ENCODE measurements at regions not wholly inside any gene's neighbourhood (a gene's known extent, or its start where the extent isn't known, plus 50 kb on each side); places are given as distances from the start of the nearest gene placed in this dataset.

DNA sequence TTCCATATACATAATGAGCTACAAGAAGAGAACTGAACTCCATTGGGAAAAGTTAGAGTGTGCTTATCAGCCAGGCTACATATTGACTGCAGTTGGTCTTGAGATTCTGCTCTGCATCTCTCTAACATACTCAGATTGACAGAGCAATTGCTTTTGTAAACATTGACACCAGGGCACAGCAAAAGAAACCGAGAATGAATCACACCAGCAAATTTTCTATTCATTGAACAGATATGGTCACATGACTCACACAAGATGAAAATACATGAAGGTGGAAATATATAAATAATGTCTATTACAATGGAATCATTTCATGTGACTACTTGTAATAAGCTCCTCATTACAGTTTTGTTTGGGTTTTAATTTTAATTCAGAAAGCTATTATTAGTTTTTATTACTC is 691.9 kb upstream of the TMEFF2 start:
- DNase-seq, result no peak

DNA sequence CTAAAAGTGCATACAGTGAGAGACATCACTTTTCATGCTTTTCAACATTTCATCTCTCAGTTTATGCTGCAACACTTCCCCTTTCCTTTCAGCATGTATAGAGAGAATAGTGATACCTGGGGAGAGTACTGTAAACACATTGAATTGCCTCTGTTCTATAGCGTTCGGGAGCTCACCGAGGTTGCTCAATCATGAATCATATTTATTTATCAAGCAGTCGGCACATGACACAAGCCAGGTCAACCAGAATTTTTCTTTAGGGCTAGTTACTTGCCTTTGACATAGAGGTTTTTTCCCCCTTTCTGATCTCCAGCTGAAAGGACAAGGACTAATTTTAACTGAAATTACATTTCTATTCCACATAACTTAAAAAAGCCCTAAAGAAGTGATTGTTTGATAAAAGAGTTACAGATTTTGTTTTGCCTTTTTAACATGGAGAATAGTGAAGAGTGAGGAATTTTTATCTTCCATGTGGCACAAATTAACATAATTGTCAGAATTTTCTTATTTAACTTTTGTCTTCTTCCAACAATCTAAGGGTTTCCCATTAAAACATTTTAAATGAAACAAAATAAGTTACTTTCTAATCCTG is 690.9 kb upstream of the TMEFF2 start:
- no peak for DNase-seq

DNA sequence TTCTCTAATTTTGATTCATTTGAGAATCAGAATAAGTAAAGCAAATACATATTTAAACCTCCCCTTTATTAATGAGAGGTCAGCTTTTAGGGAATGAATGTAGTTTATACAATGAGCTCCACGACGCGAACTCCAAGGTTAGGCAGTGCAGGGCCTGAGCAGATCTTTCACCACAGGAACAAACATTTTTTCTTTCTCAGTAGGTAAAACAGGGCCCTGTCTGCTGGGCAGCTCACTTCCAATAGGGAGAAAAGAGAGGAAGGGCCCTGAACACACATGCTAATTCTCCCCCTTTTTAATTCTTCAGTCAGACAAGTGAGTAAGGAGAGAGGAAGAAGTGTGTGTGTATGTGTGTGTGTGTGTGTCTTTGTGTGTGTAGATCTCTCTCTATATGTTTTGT is 682.4 kb upstream of the TMEFF2 start:
- no peak for DNase-seq

DNA sequence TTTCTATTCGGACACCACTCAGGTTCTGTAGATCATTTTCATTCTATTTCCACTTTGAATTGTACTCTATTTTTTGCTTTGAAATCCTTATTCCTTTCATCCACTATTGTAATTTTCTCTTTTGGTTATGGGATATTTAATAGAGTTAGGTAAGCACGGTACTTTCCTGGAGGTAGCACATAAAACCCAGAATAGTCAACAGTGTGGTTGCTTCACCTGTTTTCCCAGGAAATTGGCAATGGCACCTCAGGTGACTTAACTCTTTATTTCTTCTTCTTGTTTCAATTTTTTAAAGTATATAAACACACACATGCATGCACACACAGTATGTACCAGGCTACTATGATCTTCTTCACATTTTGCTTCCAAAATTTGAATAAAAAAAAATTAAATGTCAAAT is 682.0 kb upstream of the TMEFF2 start:
- no peak for DNase-seq

DNA sequence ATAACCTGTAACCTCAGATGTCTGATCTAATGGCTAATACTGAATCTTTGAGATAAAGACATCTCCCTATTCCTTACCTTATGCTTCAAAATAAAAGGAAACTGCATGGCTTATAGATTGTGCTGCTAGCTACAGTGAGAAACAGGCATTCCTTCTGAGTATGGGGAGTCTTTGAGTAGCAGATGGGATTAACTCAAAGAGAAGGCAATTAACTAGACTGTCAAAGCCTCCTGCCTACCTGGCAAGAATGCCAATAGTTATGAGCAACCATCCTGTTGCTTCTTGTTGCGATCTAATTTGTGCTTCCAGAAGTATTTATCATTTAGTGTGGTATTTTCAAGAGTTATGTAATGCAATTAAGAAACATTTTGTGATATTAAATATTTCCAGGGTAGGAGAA is 660.0 kb upstream of the TMEFF2 start:
- no peak for DNase-seq

DNA sequence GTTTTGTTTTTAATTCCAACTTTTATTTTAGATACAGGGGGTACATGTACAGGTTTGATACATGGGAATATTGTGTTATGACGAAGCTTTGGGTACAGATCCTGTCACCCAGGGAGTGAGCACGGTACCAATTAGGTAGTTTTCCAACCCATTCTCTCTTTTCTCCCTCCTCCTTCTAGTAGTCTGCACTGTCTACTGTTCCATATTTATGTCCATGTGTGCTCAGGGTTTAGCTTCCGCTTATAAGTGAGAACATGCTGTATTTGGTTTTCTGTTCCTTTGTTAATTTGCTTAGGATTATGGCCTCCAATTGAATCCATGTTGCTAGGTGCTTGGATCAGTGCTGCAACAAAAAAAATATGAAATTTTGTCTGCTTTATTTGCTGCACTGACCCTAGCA is 659.3 kb upstream of the TMEFF2 start:
- DNase-seq, result no peak

DNA sequence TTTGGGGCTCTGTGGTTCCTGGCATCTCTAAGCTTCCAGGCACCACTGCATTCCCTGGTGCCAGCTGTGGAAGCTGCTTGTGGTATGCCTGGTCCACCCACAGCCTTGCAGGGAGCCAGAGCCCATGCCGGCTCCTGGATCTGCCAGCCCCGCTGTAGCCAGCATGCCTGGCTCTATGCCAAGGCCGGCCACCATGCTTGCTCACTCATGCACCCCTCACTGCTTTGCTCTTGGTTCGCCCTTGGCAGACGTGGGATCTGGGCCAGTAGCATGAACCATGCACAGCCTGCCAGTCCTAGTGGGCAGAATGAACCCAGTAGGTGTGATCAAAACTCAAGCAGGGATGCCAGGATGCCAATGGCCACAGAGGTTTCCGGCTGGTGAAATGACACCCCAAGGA is 634.2 kb upstream of the TMEFF2 start:
- no peak for DNase-seq

DNA sequence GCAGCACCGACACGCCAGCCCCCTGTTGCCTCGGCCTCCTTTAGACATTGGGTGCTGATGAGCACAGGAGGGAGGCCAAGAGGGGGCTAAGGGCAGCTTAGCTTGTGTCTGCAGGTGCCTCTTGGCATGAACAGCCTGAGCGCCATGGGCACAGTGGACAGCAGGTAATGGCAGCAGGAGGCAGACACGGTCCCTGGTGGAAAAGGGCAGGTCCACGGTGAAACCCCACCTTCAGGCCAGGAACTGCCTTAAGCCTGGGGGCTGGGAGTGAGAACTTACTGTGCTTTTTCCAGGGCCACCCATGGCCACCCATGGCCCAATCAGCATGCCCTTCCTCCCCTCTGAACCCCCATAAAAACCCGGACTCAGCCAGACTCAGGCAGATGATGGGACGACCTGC is 633.4 kb upstream of the TMEFF2 start:
- no peak for DNase-seq

DNA sequence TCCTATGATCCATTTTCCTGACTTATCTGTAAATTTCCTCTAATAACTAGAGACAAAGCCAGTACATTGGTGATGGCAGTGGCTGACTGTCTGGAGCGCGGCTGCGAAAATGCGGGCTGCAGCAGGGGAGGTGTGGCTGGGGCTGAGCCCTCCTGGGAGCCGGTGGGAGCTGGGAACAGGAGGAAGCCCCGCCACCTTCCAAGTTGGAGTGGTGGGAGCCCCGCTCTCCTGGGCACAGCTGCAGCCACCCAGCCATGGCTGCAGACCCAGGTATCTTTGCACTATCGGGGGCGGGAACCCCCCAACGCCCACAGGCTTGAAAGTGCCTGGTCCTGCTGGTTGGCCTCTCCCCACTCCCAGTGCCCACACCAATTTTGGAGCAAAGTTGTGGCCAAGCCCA is 633.0 kb upstream of the TMEFF2 start:
- no peak for DNase-seq

DNA sequence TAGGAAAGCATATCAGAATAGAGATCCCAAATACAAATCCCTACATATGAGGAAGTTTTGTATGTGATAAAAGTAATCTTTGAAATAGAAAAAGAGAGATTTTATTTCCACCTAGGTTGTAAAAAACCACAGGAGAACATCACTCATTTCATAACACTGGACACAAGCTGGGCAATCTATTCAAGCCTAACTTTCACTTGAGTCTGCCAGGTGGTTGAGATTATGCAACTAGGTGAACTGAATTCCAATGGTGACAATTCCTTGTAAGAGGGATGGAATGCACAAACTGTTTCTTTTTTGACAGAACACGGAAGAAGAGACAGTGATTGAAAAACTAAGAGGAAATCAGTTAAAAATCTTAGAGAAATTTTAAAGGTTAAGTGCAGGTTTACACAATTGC is 619.6 kb upstream of the TMEFF2 start:
- no peak for DNase-seq

DNA sequence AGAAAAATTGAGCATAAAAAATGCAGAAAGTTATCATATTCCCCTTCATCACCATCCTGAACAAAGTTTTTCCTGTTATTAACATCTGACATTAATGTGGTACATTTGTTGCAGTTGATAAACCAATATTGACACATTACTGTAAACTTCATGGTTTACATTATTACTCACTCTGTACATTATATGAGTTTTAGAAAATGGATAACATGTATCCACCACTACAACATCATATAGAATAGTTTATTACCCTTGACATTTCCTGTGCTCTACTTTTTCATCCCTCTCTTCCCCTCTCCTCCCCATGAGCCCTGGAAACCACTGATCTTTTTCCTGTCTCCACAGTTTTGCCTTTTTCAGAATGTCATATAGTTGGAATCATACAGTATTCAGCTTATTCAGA is 618.6 kb upstream of the TMEFF2 start:
- no peak for DNase-seq

DNA sequence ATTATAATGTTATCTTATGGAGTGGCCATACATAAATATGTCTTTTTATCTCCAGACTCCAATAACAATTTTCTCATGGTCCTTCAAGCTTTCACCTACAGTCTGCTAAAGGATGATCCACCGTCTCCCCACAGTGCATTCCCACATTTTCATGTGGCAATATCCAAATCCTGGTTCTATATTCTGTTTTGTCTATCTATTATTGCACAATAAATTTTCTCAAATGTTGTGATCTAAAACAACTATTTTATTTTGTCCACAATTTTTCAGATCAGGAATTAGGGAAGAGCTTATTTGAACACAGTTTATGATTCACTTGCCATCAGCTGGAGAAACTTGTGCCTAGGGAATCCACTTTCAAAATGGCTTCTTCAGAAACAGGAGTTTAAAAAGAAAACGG is 614.4 kb upstream of the TMEFF2 start:
- no peak for DNase-seq

DNA sequence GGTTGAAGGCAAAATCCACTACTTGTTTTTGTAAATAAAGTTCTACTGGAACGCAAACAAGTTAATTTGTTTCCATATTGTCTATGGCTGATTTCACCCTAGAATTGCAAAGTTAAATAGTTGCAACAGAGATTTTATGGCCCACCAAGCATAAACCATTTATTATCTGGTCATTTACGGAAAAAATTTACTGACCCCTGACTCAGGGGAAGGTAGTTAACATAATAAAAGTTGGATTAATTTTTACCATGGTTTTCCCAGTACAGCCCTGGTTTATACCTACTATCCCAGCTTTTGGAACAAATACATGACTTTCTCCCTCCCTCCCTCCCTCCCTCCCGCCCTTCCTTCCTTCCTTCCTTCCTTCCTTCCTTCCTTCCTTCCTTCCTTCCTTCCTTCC is 588.9 kb upstream of the TMEFF2 start:
- DNase-seq, result no peak

DNA sequence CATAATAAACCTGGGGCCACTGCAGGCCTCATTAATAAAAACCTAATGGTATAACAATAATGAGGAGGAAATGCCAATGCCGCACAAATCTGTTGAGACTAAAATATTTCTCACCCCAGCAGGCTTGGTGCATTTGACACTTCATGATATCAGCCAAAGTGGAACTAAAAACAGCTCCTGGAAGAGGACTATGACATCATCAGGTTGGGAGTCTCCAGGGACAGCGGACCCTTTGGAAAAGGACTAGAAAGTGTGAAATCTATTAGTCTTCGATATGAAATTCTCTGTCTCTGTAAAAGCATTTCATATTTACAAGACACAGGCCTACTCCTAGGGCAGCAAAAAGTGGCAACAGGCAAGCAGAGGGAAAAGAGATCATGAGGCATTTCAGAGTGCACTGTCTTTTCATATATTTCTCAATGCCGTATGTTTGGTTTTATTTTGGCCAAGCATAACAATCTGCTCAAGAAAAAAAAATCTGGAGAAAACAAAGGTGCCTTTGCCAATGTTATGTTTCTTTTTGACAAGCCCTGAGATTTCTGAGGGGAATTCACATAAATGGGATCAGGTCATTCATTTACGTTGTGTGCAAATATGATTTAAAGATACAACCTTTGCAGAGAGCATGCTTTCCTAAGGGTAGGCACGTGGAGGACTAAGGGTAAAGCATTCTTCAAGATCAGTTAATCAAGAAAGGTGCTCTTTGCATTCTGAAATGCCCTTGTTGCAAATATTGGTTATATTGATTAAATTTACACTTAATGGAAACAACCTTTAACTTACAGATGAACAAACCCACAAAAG is 580.9 kb upstream of the TMEFF2 start:
- DNase-seq, result no peak

DNA sequence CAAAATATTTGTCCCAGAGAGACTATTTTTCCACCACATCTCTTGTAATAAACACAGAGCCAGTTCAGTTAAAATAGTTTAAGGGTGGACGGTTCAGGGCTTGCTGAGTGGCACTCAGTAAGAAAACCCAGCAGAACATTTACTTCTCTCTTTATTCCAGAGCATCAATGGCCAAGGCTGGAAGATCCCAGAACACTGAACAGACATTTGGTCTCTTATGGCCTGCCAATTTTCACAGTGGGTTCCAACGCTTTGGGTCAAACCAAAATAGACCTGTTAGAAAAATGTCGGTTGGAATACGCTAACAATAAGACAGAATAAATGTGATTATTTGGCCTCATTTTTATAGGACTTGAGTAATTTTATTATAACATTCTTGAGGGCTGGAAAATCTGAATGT is 580.3 kb upstream of the TMEFF2 start:
- DNase-seq, result no peak

DNA sequence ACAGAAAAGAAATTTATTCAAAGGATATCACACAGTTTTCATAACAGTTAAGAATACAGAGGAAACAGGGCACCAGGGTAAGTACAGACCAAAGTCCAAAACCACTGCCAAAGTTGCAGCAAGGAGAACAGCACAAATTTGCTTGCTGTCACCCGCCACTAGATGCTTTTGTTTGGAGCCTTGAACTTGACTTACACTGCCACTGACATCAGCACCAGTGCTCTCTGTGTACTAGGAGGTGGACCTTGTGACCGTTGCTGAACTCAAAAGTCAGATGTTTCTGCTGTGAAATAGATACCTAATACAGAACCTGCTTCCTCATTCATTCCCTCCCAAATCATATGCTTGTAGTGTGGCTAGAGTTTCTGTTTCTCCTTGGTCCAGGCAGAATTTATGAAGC is 578.3 kb upstream of the TMEFF2 start:
- no peak for DNase-seq

DNA sequence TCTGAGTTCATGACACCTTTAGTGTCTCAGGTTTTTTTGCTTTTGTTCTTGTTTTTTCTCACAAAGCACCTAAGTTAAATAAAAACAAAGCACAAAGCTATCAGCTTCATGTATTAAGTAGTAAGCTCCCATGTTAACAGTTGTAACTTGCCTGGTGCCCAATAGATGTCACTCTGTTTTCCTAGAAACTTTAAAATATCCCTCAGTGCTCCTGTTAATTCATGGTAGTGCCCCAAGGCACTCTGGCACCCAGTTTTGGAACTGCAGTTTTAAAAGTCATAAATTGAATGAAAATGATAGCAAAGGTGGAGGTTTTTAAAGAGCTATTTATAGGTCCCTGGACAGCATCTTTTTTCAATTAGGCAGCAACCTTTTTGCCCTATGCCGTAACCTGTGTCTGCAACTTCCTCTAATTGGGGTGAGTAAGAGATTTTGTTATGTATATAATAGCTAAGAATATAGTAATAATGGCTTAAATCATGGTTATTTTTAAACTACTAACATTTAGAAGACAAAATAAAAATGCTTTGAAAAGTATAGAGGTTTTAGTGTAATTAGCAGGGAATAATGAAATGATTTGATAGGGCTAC is 555.0 kb upstream of the TMEFF2 start:
- no peak for DNase-seq

DNA sequence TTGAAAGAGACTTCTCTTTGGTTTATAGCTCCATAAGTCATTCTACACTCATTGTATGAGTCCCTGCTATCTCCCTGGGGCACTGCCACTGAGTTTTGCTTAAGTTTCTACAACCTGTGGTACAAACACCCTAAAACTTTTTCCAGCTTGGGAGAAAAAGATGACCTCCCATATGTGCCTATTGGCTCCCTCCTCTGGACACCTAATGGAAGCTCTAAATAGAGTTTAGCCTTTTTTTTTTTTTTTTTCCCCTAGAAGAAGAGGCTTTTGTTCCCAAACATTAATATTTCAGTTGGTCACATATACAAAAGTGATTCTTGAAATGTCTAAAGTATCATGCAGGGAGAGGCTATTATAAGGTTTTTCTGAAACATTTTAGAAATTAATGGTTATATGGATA is 547.2 kb upstream of the TMEFF2 start:
- DNase-seq, result no peak

DNA sequence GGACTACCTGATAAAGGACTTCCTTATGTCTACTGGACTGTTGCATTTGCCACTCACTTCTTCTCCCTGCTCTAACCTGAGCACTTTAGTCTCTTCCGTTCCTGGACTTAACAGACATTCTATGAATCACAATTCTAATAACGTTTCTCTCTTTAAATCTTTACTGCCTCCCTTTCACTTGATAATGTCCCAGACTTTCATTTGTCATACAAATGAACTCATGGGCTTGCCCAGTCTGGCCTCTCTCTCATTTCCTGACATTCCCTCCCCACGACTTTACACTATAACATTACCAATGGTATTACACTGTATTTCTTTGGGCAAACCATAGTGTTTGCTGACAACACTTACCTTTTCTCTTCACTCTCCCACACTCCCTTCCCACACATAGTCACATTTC is 540.7 kb upstream of the TMEFF2 start:
- no peak for DNase-seq

DNA sequence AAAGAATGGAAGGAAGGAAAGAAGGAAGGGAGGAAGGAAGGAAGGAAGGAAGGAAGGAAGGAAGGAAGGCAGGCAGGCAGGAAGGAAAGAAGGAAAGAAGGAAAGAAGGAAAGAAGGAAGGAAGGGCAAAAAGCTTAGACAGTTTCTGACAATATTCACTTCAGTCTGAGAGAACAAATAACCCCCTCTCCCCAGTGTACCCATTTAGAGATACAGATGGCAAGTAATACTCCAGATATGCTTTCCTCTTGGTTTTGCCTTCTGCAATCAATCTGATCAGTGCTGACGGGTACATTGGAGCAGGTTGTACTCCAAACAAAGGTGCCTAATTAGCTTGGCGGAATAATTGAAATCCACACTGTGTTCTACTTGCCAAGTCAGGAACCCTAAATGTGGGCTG is 534.6 kb upstream of the TMEFF2 start:
- DNase-seq, result no peak

DNA sequence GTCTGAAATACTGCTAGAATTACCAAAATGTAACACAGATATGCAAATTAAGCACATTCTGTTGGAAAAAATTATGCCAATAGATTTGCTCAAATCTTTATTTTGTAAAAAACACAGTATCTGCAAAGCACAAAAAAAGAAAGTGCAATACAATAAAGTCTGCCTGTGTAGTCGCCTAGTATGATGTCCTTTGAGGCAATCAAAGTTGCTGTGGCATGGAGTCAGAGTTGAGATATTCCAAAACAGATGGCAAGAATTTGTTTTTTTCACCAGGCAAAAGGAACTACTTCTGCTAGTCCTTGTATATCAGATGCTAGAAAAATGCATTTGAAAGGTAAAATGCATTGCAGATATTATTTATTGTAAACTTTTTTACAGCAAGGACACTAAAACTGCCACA is 531.3 kb upstream of the TMEFF2 start:
- DNase-seq, result no peak

DNA sequence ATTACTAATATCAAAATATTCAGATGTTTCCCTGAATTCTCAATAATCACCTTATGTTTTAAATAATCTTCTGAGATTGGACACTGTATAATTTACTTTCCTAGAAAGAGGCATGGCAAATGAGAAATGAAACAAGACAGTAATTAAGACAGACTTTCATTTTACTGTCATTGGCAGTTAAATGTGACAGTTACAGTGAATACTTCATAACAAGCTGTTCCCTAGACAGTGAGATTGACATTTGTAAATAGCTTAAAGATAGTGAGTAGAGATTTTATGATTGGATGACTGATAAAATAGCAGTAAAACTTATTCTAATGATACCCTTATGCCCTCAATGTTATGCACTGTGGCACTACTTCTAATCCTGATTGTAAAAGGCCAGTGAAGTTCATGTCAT is 524.9 kb upstream of the TMEFF2 start:
- DNase-seq, result no peak

DNA sequence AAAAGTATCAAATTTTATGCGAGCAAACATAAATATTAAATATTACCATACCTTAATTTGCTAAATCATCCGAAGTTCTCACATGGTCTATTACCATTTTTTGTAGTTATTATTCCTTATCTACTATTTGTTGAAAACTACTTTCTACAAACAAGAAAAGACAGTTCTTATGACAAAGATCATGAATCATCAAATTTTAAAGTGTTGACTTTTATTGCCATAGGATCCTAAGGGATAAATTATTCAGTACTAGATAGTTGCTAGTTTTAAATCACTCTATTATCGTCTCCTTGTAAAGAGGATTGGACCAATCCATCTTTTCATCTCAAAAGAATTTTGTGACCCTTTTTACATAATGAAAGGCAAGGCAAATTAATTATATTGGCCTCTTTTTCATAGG is 523.6 kb upstream of the TMEFF2 start:
- DNase-seq, result no peak

DNA sequence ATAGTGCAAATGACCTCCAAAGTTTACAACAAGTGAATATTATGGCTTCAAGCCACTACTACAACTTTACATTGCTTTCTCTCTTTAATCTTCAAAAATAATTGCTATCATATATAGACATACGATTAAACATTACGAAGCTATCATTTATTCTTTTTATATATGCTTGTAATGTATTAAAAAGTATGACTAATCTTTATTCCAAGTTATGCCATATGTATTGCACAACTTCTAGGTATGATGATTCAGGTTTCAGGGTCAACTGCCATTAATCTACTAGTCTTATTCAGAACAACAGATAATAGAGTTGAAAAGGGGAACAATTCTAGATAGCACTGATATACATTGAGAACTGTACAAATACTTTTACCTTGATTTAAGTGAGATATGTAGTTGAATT is 506.2 kb upstream of the TMEFF2 start:
- DNase-seq, result no peak

DNA sequence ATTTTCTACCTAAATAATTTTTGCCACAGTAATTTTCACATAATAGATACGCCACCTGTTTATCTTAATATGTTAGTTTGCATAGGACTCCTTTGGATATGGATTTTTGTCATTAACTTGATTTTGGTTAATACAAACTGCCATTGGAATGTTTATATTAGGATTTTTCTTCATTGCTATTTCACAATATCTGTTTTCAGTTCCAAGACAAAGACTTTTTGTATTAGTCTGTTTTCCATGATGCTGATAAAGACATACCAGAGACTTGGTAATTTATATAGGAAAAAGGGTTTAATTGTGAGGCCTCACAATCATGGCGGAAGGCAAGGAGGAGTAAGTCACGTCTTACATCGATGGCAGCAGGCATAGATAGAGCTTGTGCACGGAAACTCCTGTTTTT is 503.1 kb upstream of the TMEFF2 start:
- no peak for DNase-seq
